GM10248 (cell line): ENCODE measurements at regions not wholly inside any gene's neighbourhood (a gene's known extent, or its start where the extent isn't known, plus 50 kb on each side); places are given as distances from the start of the nearest gene placed in this dataset.

ENCODE experiments used
- CTCF ChIA-PET: fragments of 300-600 bp; sonication (Branson Sonifier 250); formaldehyde crosslinking; extraction: SDS; loops from one replicate; lab custom pipeline; 2021; ENCODE audit warnings: antibody characterized with exemption; lab: Yijun Ruan, JAX
- POLR2A ChIA-PET: fragments of 350-650 bp; sonication (Branson Sonifier 250); formaldehyde crosslinking; extraction: SDS; loops from one replicate; lab custom pipeline; 2020; ENCODE audit warnings: antibody characterized with exemption; lab: Yijun Ruan, JAX
- DNase-seq: peaks from one replicate; pipeline ENCODE4 v3.0.0; 2012; ENCODE audit errors: extremely low spot score
- CTCF ChIP-seq: IDR thresholded peaks from 2 replicates; pipeline ENCODE4 v1.5.1; 2012; ENCODE audit warnings: mild to moderate bottlenecking, low read depth; ENCODE audit errors: extremely low read depth, missing control alignments, control extremely low read depth

GRCh38 chr3:178283561-178283960 is 252.7 kb upstream of the KCNMB2 start:
- ChIA-PET POLR2A (no interaction called here), CTCF (no interaction called here)
- no peak for DNase-seq
- no peak for TF ChIP-seq CTCF

- ChIA-PET CTCF (no interaction called here), POLR2A (no interaction called here)
- no peak for TF ChIP-seq CTCF
- DNase-seq = no peak
Observed at GRCh38 chr3:178284181-178284580, 252.1 kb upstream of the KCNMB2 start.

- no peak for TF ChIP-seq CTCF
Observed at GRCh38 chr3:178288074-178288473, 248.2 kb upstream of the KCNMB2 start.

GRCh38 chr3:178289544-178290160 is 246.6 kb upstream of the KCNMB2 start:
- CTCF ChIA-PET = no interaction called here
- POLR2A ChIA-PET = no interaction called here
- no peak for DNase-seq
- TF ChIP-seq CTCF = no peak

More at GRCh38 chr3:178288074-178288473, 248.2 kb upstream of the KCNMB2 start:
- ChIA-PET CTCF (no interaction called here), POLR2A (no interaction called here)
- no peak for DNase-seq

GRCh38 chr3:178291574-178292370 is 244.5 kb upstream of the KCNMB2 start:
- no peak for DNase-seq
- CTCF ChIA-PET = interaction anchor here (1.0 to 1.2 kb wide), 2 partner anchors 17 to 28 kb away, joined by 3 read pairs; no protein-coding TSS in a partner anchor
- TF ChIP-seq CTCF = no peak
- POLR2A ChIA-PET = no interaction called here

GRCh38 chr3:178295292-178295912 is 240.8 kb upstream of the KCNMB2 start:
- ChIA-PET POLR2A (no interaction called here), CTCF (interaction anchor here (1.0 to 1.5 kb wide), 2 partner anchors 13 to 26 kb away, joined by 3 to 6 read pairs; no protein-coding TSS in a partner anchor)
- DNase-seq = no peak
- no peak for TF ChIP-seq CTCF
